Esophagus muscularis mucosa (tissue), 4 donors: ENCODE measurements at regions not wholly inside any gene's neighbourhood (a gene's known extent, or its start where the extent isn't known, plus 50 kb on each side); places are given as distances from the start of the nearest gene placed in this dataset.
A peak's percentile ranks its signal among the peaks of the same experiment; 100 is the strongest.

Experiments
- DNase-seq: peaks from one replicate; pipeline ENCODE4 v3.0.0-alpha.2; 2017; ENCODE audit errors: extremely low spot score
- H3K27ac ChIP-seq, 4 donors: fragments of 200-600 bp; sonication (generic); replicated peaks in 1 of 4; 1 replicate in 3 of 4; 2 replicates in 1 of 4; pipeline ENCODE4 v1.5.1; 2016 to 2019; ENCODE audit warnings: mild to moderate bottlenecking in 1 of 4
- H3K27me3 ChIP-seq, 4 donors: fragments of 200-600 bp; sonication (generic); one replicate each; pipeline versions ENCODE4 v1.5.1 to v1.6.0; 2016 to 2019
- H3K36me3 ChIP-seq, 4 donors: fragments of 200-600 bp; sonication (generic); one replicate each; pipeline ENCODE4 v1.5.1; 2016 to 2019
- H3K4me1 ChIP-seq, 4 donors: fragments of 200-600 bp; sonication (generic); one replicate each; pipeline ENCODE4 v1.5.1; 2016 to 2019
- H3K4me3 ChIP-seq, 4 donors: fragments of 200-600 bp; sonication (generic); 1 replicate in 2 of 4; 2 replicates in 2 of 4; pipeline ENCODE4 v1.5.1; 2016 to 2019; ENCODE audit warnings: mild to moderate bottlenecking in 4 of 4, moderate library complexity in 1 of 4
- H3K9me3 ChIP-seq, 4 donors: fragments of 200-600 bp; sonication (generic); 1 replicate in 3 of 4; 2 replicates in 1 of 4; pipeline ENCODE4 v1.5.1; 2016 to 2019
- EP300 ChIP-seq: sonication (generic); formaldehyde crosslinking; IDR thresholded peaks from one replicate; pipeline ENCODE4 v1.6.1; 2017; ENCODE audit warnings: antibody characterized with exemption
- POLR2A ChIP-seq: fragments of 450-650 bp; IDR thresholded peaks from one replicate; pipeline ENCODE4 v1.6.1; 2017; ENCODE audit warnings: antibody characterized with exemption, moderate library complexity, mild to moderate bottlenecking, low read depth
- POLR2AphosphoS5 ChIP-seq, 2 donors: sonication (generic); formaldehyde crosslinking; IDR thresholded peaks; one replicate each; pipeline ENCODE4 v1.6.1; 2017; ENCODE audit warnings: antibody characterized with exemption in 2 of 2
- whole genome bisulfite sequencing: methylation state at CpG from one replicate; pipeline ENCODE4 v1.1.5; 2018; 5-methylcytosine and 5-hydroxymethylcytosine counted together
- intact Hi-C: fragments of 100-400 bp; cut with DNase I; formaldehyde crosslinking; loops from one replicate; pipeline ENCODE4 v1.15.1; 2023
- TF ChIP-seq, protein P1 (sequence below), 3 experiments: fragments of 200-600 bp in 2 of 3; fragments of 450-650 bp in 1 of 3; sonication (generic) in 2 of 3; IDR thresholded peaks; one replicate each; pipeline ENCODE4 v1.5.1; 2017 to 2019; ENCODE audit warnings: antibody characterized with exemption in 3 of 3, mild to moderate bottlenecking in 2 of 3, moderate library complexity in 1 of 3

DNA sequence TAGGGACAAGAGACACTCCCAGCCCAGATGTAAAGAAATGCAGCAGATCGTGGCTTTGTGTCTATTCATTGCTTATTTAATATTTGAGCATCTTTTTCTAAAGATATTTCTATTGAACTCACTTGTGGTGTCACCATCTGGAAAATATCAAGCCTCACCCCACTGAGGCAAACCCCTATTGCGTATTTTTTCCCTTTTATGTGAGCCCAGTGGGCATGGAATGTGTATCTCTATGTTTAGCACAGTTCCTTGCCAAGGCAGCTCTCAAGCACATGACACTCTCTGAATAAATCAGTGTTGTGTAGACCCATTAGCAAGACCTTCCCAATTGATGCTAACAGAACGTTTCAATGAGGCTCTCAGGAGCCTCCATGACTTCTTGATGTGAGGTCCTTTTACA lies 81.6 kb downstream of the TMEM174 start:
- intact Hi-C loops, result no loop called here
- Histone ChIP-seq H3K4me1 (no peaks in the 10 kb centered on the region), H3K27ac (no peak overlapping the region), H3K27me3 (no peaks in the 10 kb centered on the region), H3K4me3 (no peak overlapping the region), H3K36me3 (no peaks in the 10 kb centered on the region), H3K9me3 (peaks cover 0 to 10% (median 3%) of the 10 kb centered on the region in 4 donors)
- TF ChIP-seq, protein P1, sequence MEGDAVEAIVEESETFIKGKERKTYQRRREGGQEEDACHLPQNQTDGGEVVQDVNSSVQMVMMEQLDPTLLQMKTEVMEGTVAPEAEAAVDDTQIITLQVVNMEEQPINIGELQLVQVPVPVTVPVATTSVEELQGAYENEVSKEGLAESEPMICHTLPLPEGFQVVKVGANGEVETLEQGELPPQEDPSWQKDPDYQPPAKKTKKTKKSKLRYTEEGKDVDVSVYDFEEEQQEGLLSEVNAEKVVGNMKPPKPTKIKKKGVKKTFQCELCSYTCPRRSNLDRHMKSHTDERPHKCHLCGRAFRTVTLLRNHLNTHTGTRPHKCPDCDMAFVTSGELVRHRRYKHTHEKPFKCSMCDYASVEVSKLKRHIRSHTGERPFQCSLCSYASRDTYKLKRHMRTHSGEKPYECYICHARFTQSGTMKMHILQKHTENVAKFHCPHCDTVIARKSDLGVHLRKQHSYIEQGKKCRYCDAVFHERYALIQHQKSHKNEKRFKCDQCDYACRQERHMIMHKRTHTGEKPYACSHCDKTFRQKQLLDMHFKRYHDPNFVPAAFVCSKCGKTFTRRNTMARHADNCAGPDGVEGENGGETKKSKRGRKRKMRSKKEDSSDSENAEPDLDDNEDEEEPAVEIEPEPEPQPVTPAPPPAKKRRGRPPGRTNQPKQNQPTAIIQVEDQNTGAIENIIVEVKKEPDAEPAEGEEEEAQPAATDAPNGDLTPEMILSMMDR (IDR thresholded peaks at IDR 0.05), result no peak
- TF ChIP-seq EP300 (no peak), POLR2A (no peak), POLR2AphosphoS5 (IDR thresholded peaks at IDR 0.05) (no peak)
- WGBS, result 31% methylated on average over 3 of the region's 3 CpGs
- peak; percentile 60 for DNase-seq

DNA sequence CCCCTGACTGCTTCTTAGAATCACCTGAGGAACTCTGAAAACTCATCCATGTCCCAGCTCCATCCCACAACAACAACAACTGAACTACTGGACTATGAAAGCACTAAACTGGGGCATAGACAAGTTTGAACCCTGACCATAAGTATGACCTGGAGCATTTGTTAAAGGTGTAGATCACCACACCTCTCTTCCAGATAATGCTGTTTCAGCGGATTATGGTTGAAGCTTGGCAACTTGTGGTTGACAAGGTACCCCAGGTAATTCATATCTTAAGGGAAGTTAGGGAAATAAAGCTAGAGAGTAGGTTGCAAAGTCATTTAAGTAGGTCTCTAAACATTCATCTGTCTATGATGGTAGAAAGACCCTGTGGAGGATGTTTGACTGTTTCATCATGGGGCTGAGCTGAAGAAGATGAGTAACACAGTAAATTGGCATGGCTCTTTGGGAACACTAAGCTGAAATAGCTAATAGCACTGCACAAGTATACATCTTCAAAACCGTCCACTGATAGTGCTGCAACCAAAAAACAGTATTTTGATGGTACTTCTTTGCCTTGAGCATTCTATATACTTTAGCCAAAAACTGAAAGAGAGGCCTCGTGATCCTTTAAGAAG lies 80.2 kb downstream of the TMEM174 start:
- TF ChIP-seq POLR2AphosphoS5 (IDR thresholded peaks at IDR 0.05) (no peak), EP300 (no peak)
- intact Hi-C loops, result no loop called here
- Histone ChIP-seq H3K36me3 (no peaks in the 10 kb centered on the region), H3K4me3 (no peak overlapping the region), H3K27ac (no peak overlapping the region), H3K4me1 (no peaks in the 10 kb centered on the region), H3K9me3 (peaks cover 0 to 10% (median 3%) of the 10 kb centered on the region in 4 donors), H3K27me3 (no peaks in the 10 kb centered on the region)
- peak; percentile 53 for DNase-seq
- WGBS, result 100% methylated on average over 3 of the region's 3 CpGs

DNA sequence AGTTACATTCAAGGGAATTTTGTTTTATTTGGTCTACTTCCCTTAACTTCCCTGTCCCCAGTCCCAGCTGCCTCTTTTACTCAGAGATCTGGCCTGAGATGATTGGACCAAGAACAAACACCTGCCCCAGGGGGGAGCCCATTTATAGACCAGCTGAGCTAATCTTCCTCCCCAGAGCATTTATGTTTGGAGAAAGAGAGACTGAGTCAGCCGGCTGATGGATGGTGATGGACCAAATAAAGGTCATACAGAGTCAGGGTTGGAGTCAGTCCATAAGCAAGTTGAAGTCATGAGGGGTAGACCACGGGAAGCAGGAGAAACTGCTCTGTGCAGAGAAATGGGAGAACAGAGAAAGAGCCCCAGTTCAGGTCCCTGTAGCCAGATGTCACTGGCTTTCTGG lies 77.7 kb downstream of the TMEM174 start:
- Histone ChIP-seq H3K9me3 (no peaks in the 10 kb centered on the region), H3K4me3 (no peak overlapping the region), H3K36me3 (no peaks in the 10 kb centered on the region), H3K27ac (no peak overlapping the region), H3K4me1 (no peaks in the 10 kb centered on the region), H3K27me3 (no peaks in the 10 kb centered on the region)
- intact Hi-C loops, result no loop called here
- WGBS, result 77% methylated on average over 2 of the region's 2 CpGs
- peak; percentile 53 for DNase-seq
- no peak for TF ChIP-seq POLR2AphosphoS5 (IDR thresholded peaks at IDR 0.05)
- TF ChIP-seq EP300, result no peak
- TF ChIP-seq, protein P1 (IDR thresholded peaks at IDR 0.05), result no peak
- TF ChIP-seq POLR2A, result no peak

DNA sequence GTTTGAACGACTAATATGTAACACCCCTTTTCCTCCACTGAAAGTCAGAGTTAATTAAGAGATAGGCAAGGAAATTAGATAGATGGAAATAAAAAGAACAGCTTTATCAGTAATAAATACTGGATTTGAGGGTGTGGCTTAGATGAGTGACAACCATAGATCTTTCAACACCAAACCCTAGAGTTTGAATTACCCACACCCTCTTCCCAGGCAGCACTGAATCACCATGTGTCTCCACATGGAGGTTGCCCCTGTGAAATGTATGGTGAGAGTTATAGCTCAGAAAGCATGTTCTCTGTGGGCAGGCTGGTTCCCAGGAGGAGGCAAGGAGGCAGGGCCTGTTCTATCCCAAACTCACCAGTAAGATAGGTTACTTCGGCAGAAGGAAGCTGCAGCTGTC lies 69.7 kb downstream of the TMEM174 start:
- H3K9me3 ChIP-seq, result no peaks in the 10 kb centered on the region
- 80% methylated on average over 2 of the region's 2 CpGs for WGBS
- H3K27me3 ChIP-seq, result peaks cover 0 to 14% (median 0%) of the 10 kb centered on the region in 4 donors
- TF ChIP-seq EP300 (no peak), POLR2A (no peak), POLR2AphosphoS5 (IDR thresholded peaks at IDR 0.05) (no peak)
- TF ChIP-seq, protein P1 (IDR thresholded peaks at IDR 0.05), result no peak
- H3K27ac ChIP-seq, result no peak overlapping the region
- H3K36me3 ChIP-seq, result no peaks in the 10 kb centered on the region
- H3K4me1 ChIP-seq, result no peaks in the 10 kb centered on the region
- intact Hi-C loops, result no loop called here
- no peak overlapping the region for H3K4me3 ChIP-seq
- DNase-seq, result peak; percentile 31

DNA sequence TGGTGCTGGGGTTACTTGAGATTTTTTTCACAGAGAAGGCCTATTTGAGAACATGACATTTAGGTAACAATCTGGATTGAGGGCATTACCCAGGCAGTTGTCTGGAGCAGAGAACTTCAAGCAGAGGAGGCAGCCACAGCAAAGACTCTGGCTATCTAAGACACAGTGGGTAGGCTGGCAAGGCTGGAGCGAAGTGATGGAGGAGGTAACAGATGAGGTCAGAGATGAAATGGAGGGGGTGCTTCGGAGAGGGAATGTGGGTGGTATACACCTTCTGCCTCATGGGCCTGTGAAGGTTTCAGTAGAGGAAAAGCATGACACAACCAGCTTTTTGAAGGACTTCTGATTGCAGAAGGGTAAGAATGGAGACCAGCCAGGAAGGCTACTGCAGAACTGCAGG lies 65.9 kb downstream of the TMEM174 start:
- Histone ChIP-seq H3K27me3 (peaks cover 0 to 29% (median 1%) of the 10 kb centered on the region in 4 donors), H3K27ac (no peak overlapping the region), H3K4me1 (peaks cover 3 to 8% (median 7%) of the 10 kb centered on the region in 4 donors), H3K36me3 (no peaks in the 10 kb centered on the region), H3K9me3 (no peaks in the 10 kb centered on the region), H3K4me3 (no peak overlapping the region)
- TF ChIP-seq, protein P1 (IDR thresholded peaks at IDR 0.05), result no peak
- no peak for TF ChIP-seq POLR2AphosphoS5 (IDR thresholded peaks at IDR 0.05)
- intact Hi-C loops, result no loop called here
- WGBS, result 96% methylated on average over 2 of the region's 2 CpGs
- DNase-seq, result peak; percentile 39
